Fibroblast of lung (primary cell): ENCODE measurements at regions not wholly inside any gene's neighbourhood (a gene's known extent, or its start where the extent isn't known, plus 50 kb on each side); places are given as distances from the start of the nearest gene placed in this dataset.

ENCODE experiments used
- DNase-seq, 2 donors: peaks; one replicate each; pipeline versions ENCODE4 v3.0.0 to v3.0.0-alpha.2; 2010; ENCODE audit warnings: low read depth in 2 of 2
- H2AFZ ChIP-seq: 2 replicates; pipeline ENCODE4 v1.5.1; 2012; ENCODE audit warnings: low read length, control low read depth, inconsistent platforms
- H3K27ac ChIP-seq: 2 replicates; pipeline ENCODE4 v1.5.1; 2011; ENCODE audit warnings: low read length, control low read depth; ENCODE audit not compliant: insufficient read depth
- H3K27me3 ChIP-seq: 2 replicates; pipeline ENCODE4 v1.5.1; 2011; ENCODE audit warnings: mild to moderate bottlenecking, low read length; ENCODE audit not compliant: control insufficient read depth, insufficient read depth
- H3K36me3 ChIP-seq: 2 replicates; pipeline ENCODE4 v1.5.1; 2011; ENCODE audit warnings: low read length; ENCODE audit not compliant: control insufficient read depth, insufficient read depth
- H3K4me1 ChIP-seq: 2 replicates; pipeline ENCODE4 v1.5.1; 2011; ENCODE audit warnings: low read length; ENCODE audit not compliant: control insufficient read depth, insufficient read depth; ENCODE audit errors: extremely low read depth
- H3K4me2 ChIP-seq: 2 replicates; pipeline ENCODE4 v1.5.1; 2011; ENCODE audit warnings: low read length, control low read depth; ENCODE audit not compliant: insufficient read depth; ENCODE audit errors: extremely low read depth
- H3K4me3 ChIP-seq, 4 experiments: fragments of 200-600 bp in 1 of 4; sonication (generic) in 1 of 4; replicated peaks in 1 of 4; 2 replicates each; pipeline ENCODE4 v1.5.1; 2011 to 2016; ENCODE audit warnings: low read length in 4 of 4, low read depth in 3 of 4, mild to moderate bottlenecking in 3 of 4, control low read depth in 2 of 4, inconsistent platforms in 1 of 4, mixed read lengths in 1 of 4; ENCODE audit not compliant: insufficient read depth in 1 of 4; ENCODE audit errors: control extremely low read depth in 1 of 4
- H3K79me2 ChIP-seq: 2 replicates; pipeline ENCODE4 v1.5.1; 2012; ENCODE audit warnings: mild to moderate bottlenecking, low read length, inconsistent platforms; ENCODE audit not compliant: control insufficient read depth, insufficient read depth
- H3K9ac ChIP-seq: 2 replicates; pipeline ENCODE4 v1.5.1; 2011; ENCODE audit warnings: mild to moderate bottlenecking, low read length, control low read depth; ENCODE audit not compliant: insufficient read depth
- H3K9me3 ChIP-seq: 2 replicates; pipeline ENCODE4 v1.5.1; 2012; ENCODE audit warnings: low read depth, low read length; ENCODE audit not compliant: control insufficient read depth, insufficient read depth
- H4K20me1 ChIP-seq: 2 replicates; pipeline ENCODE4 v1.5.1; 2011; ENCODE audit warnings: low read length; ENCODE audit not compliant: control insufficient read depth, insufficient read depth; ENCODE audit errors: extremely low read depth
- EZH2 ChIP-seq: IDR thresholded peaks from 2 replicates; pipeline ENCODE4 v1.5.1; 2012; ENCODE audit warnings: low read length, control low read depth, mild to moderate bottlenecking; ENCODE audit errors: missing control alignments
- TF ChIP-seq, protein P1 (sequence below), 2 donors: IDR thresholded peaks in 1 of 2; conservative IDR thresholded peaks in 1 of 2; 1 replicate in 1 of 2; 2 replicates in 1 of 2; pipeline ENCODE4 v1.5.1; 2011 to 2012; ENCODE audit warnings: low read length in 2 of 2, control low read depth in 1 of 2, inconsistent platforms in 1 of 2, low read depth in 1 of 2, mild to moderate bottlenecking in 1 of 2

DNA sequence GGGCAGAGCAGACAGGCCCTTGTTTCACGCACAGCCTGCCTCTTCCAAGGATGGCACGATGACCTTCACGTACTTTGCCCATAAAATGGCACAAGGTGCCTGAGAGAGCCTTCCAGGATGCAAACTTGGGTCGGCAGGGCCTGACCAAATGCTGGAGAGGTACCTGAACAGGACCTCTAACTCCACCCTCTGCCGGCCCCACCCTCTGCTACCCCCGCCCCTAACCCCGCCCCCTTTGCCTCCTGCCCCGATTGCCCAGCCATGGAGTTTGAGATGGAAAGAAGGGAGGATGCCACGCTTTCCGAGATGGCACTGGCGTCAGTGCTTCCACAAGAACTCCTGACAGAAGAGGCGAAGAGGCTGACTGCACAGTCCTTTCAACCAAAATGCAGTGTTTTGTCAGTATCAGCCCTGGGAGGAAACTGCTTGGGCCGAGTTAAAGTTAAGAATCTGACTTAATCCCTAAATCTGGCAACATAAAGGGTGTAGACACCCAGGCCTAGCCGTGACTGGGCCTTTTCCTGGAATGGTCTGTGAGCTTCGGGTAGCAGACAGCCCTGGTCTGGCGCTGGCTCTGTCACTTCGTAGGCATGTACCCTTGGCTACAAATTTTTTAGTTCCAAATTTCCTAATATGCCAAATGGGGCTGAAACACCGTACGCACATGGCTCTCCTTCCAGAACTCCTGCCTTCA is 230.3 kb upstream of the RGMA start:
- no peak for DNase-seq
- no peaks in the 10 kb centered on the region for H3K79me2 ChIP-seq
- no peaks in the 10 kb centered on the region for H3K9me3 ChIP-seq
- H3K27ac ChIP-seq: no peak overlapping the region
- H3K27me3 ChIP-seq: no peaks in the 10 kb centered on the region
- H3K9ac ChIP-seq: no peak overlapping the region
- H2AFZ ChIP-seq: no peak overlapping the region
- no peaks in the 10 kb centered on the region for H4K20me1 ChIP-seq
- no peak for TF ChIP-seq EZH2
- TF ChIP-seq, protein P1, sequence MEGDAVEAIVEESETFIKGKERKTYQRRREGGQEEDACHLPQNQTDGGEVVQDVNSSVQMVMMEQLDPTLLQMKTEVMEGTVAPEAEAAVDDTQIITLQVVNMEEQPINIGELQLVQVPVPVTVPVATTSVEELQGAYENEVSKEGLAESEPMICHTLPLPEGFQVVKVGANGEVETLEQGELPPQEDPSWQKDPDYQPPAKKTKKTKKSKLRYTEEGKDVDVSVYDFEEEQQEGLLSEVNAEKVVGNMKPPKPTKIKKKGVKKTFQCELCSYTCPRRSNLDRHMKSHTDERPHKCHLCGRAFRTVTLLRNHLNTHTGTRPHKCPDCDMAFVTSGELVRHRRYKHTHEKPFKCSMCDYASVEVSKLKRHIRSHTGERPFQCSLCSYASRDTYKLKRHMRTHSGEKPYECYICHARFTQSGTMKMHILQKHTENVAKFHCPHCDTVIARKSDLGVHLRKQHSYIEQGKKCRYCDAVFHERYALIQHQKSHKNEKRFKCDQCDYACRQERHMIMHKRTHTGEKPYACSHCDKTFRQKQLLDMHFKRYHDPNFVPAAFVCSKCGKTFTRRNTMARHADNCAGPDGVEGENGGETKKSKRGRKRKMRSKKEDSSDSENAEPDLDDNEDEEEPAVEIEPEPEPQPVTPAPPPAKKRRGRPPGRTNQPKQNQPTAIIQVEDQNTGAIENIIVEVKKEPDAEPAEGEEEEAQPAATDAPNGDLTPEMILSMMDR (conservative IDR thresholded peaks at IDR 0.05 in 1 of 2, IDR thresholded peaks at IDR 0.05 in 1 of 2; ENCODE audit: low read depth in 1 of 2, low read length in 2 of 2): no peak
- no peaks in the 10 kb centered on the region for H3K36me3 ChIP-seq
- no peak overlapping the region for H3K4me3 ChIP-seq
- no peaks in the 10 kb centered on the region for H3K4me1 ChIP-seq
- H3K4me2 ChIP-seq: no peak overlapping the region

DNA sequence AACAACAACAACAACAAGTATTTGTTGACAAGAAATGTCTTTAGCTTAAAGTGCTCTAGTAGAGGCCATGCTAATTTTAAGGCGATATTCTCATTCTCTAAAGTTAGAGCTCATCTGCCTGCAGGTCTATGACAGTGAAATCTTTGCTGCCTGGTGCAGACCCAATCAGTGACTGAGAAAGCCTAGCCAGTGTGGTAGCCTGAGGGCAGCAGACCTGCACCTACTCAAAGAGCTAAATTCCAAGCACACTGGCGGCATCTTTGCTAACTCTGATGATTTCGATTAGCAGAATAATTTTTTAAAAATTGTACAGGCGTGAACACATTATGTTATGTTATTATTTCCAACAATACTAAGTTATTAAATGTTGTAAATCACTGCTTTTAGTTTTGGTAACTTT is 228.8 kb upstream of the RGMA start:
- H3K9ac ChIP-seq: no peak overlapping the region
- DNase-seq: no peak
- TF ChIP-seq, protein P1 (conservative IDR thresholded peaks at IDR 0.05 in 1 of 2, IDR thresholded peaks at IDR 0.05 in 1 of 2; ENCODE audit: low read depth in 1 of 2, low read length in 2 of 2): no peak
- TF ChIP-seq EZH2: no peak
- H3K4me1 ChIP-seq: no peaks in the 10 kb centered on the region
- H3K27ac ChIP-seq: no peak overlapping the region
- no peaks in the 10 kb centered on the region for H3K9me3 ChIP-seq
- no peaks in the 10 kb centered on the region for H3K27me3 ChIP-seq
- H3K36me3 ChIP-seq: no peaks in the 10 kb centered on the region
- H2AFZ ChIP-seq: no peak overlapping the region
- no peaks in the 10 kb centered on the region for H4K20me1 ChIP-seq
- no peaks in the 10 kb centered on the region for H3K79me2 ChIP-seq
- H3K4me2 ChIP-seq: no peak overlapping the region
- H3K4me3 ChIP-seq: no peak overlapping the region

DNA sequence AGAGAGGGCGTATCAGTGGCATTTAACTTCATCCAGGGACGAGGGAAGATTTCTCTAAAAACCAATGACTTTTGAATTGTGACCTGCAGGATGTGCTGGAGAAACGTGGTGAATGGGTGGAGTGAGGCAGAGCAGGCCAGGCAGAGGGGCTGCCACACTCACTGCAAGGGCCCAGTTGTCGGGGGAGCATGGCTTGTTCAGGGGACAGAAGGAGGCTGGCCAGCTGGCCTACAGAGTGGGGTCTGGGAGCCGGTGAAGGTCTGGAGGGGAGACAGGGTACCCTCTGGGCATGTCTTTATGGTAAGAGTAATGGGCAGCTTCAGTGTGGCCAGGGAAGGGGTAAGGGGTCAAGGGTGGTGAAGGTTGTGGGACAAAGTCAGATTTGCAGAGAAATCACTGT is 225.2 kb upstream of the RGMA start:
- Histone ChIP-seq H3K9me3 (no peaks in the 10 kb centered on the region), H3K79me2 (no peaks in the 10 kb centered on the region), H3K4me3 (no peak overlapping the region), H3K4me1 (no peaks in the 10 kb centered on the region), H3K9ac (no peak overlapping the region), H3K27me3 (no peaks in the 10 kb centered on the region), H3K27ac (no peak overlapping the region), H3K4me2 (no peak overlapping the region), H3K36me3 (no peaks in the 10 kb centered on the region), H2AFZ (no peak overlapping the region), H4K20me1 (no peaks in the 10 kb centered on the region)
- no peak for TF ChIP-seq EZH2
- TF ChIP-seq, protein P1 (conservative IDR thresholded peaks at IDR 0.05 in 1 of 2, IDR thresholded peaks at IDR 0.05 in 1 of 2; ENCODE audit: low read depth in 1 of 2, low read length in 2 of 2): no peak
- DNase-seq: no peak
